A673 (cell line): ENCODE measurements at regions not wholly inside any gene's neighbourhood (a gene's known extent, or its start where the extent isn't known, plus 50 kb on each side); places are given as distances from the start of the nearest gene placed in this dataset.

Source experiments
- BruUV-seq: library from RNA; stranded (reverse); fragments of 400-500 nt; replicated peaks from 2 replicates; lab custom pipeline; 2021; lab: Mats Ljungman, UMichigan
- CTCF ChIA-PET: fragments of 300-600 bp; sonication (Branson Sonifier 250); formaldehyde crosslinking; loops from one replicate; lab custom pipeline; 2022; ENCODE audit warnings: antibody characterized with exemption; lab: Charles Lee
- POLR2A ChIA-PET: fragments of 300-600 bp; sonication (Branson Sonifier 250); formaldehyde crosslinking; loops from one replicate; lab custom pipeline; 2022; ENCODE audit warnings: antibody characterized with exemption; ENCODE audit not compliant: low non-redundant PET; lab: Charles Lee
- DNase-seq: peaks from one replicate; pipeline ENCODE4 v3.0.0-alpha.2; 2015; ENCODE audit warnings: low spot score
- H3K27ac ChIP-seq: fragments of 200-600 bp; sonication (generic); 2 replicates; pipeline ENCODE4 v1.5.1; 2016; ENCODE audit warnings: mixed run types, low read depth, mild to moderate bottlenecking, mixed read lengths, antibody characterized with exemption, low read length; ENCODE audit not compliant: poor library complexity, severe bottlenecking
- H3K27me3 ChIP-seq: fragments of 200-600 bp; sonication (generic); replicated peaks from 2 replicates; pipeline ENCODE4 v1.6.1; 2017; ENCODE audit warnings: mixed run types, low read depth, mild to moderate bottlenecking, mixed read lengths, antibody characterized with exemption, low read length; ENCODE audit not compliant: insufficient read depth, poor library complexity
- H3K36me3 ChIP-seq: fragments of 200-600 bp; sonication (generic); 2 replicates; pipeline ENCODE4 v1.6.1; 2016; ENCODE audit warnings: mixed run types, mild to moderate bottlenecking, mixed read lengths, antibody characterized with exemption, low read length; ENCODE audit not compliant: insufficient read depth, poor library complexity, severe bottlenecking
- H3K4me1 ChIP-seq: fragments of 200-600 bp; sonication (generic); 2 replicates; pipeline ENCODE4 v1.6.1; 2017; ENCODE audit warnings: mixed run types, mild to moderate bottlenecking, mixed read lengths, antibody characterized with exemption, low read length; ENCODE audit not compliant: insufficient read depth, poor library complexity, severe bottlenecking
- H3K4me3 ChIP-seq: fragments of 200-600 bp; sonication (generic); 2 replicates; pipeline ENCODE4 v1.5.1; 2016; ENCODE audit warnings: low read depth, mixed run types, mild to moderate bottlenecking, mixed read lengths, low read length; ENCODE audit not compliant: poor library complexity, severe bottlenecking
- H3K9me3 ChIP-seq: fragments of 200-600 bp; sonication (generic); 2 replicates; pipeline ENCODE4 v1.6.1; 2016; ENCODE audit warnings: mixed run types, low read depth, mild to moderate bottlenecking, mixed read lengths, antibody characterized with exemption, low read length; ENCODE audit not compliant: poor library complexity, severe bottlenecking
- EZH2 ChIP-seq: fragments of 200-600 bp; sonication (generic); IDR thresholded peaks from 2 replicates; pipeline ENCODE4 v1.6.1; 2017; ENCODE audit warnings: borderline replicate concordance, low read depth, mild to moderate bottlenecking, mixed read lengths, antibody characterized with exemption, low read length; ENCODE audit not compliant: poor library complexity, severe bottlenecking
- intact Hi-C: fragments of 100-400 bp; cut with micrococcal nuclease; formaldehyde crosslinking; loops from one replicate; pipeline ENCODE4 v1.10.0; 2022; ENCODE audit not compliant: unreplicated experiment
- TF ChIP-seq, protein P1 (sequence below): fragments of 300-800, 200-600 bp; sonication (generic); conservative IDR thresholded peaks from 2 replicates; pipeline ENCODE4 v1.5.1; 2017; ENCODE audit warnings: low read depth, mild to moderate bottlenecking, antibody characterized with exemption, low read length, moderate library complexity, mixed read lengths

DNA sequence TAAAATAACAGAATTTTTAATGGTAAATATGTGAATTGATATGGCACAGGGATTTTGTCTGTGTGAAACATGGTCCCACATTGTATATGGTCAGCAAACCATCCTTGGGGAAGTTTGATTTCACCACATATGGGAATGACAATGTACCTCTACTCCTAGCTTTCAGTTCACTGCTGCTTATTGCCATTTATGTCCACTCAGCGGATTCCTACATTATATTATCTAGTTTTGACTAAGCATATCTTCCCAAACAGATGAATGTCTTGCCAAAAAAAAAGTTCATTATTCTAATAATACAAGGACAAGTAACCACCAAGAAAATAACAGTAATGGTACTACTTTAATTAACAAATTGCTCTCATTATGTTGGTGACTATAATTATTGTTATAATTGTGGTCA is 1521.6 kb downstream of the MAT2B start:
- no peak for DNase-seq
- no TSS peak for BruUV-seq
- H3K27ac ChIP-seq, result no peak overlapping the region
- H3K9me3 ChIP-seq, result no peaks in the 10 kb centered on the region
- no peaks in the 10 kb centered on the region for H3K4me1 ChIP-seq
- H3K36me3 ChIP-seq, result no peaks in the 10 kb centered on the region
- TF ChIP-seq, protein P1, sequence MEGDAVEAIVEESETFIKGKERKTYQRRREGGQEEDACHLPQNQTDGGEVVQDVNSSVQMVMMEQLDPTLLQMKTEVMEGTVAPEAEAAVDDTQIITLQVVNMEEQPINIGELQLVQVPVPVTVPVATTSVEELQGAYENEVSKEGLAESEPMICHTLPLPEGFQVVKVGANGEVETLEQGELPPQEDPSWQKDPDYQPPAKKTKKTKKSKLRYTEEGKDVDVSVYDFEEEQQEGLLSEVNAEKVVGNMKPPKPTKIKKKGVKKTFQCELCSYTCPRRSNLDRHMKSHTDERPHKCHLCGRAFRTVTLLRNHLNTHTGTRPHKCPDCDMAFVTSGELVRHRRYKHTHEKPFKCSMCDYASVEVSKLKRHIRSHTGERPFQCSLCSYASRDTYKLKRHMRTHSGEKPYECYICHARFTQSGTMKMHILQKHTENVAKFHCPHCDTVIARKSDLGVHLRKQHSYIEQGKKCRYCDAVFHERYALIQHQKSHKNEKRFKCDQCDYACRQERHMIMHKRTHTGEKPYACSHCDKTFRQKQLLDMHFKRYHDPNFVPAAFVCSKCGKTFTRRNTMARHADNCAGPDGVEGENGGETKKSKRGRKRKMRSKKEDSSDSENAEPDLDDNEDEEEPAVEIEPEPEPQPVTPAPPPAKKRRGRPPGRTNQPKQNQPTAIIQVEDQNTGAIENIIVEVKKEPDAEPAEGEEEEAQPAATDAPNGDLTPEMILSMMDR, result no peak
- TF ChIP-seq EZH2, result no peak
- no peaks in the 10 kb centered on the region for H3K27me3 ChIP-seq
- intact Hi-C loops, result loop anchor here (5.0 kb wide), 1 partner anchor 180 kb away; no protein-coding TSS in a partner anchor
- ChIA-PET CTCF (no interaction called here), POLR2A (no interaction called here)
- H3K4me3 ChIP-seq, result no peak overlapping the region

DNA sequence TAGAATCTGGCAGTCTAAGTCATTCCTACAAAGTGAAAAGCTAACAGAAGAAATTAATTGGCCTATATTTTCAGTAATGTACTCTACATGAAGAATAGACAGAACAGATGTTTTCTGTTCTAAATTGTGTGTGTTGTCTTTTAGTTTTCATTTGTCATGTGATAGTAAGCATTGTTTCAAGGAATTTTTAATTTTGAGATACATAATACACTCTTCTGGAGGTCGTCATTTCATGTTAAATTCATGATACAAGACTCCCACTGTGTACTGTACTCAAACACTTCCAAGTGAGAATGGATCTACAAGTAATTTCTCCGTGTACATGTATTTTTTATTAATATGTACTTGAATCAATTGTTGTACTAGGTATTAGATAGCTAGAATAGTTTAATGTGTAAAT is 1522.9 kb downstream of the MAT2B start:
- no peak for TF ChIP-seq EZH2
- TF ChIP-seq, protein P1, result no peak
- Histone ChIP-seq H3K4me1 (no peaks in the 10 kb centered on the region), H3K4me3 (no peak overlapping the region), H3K27ac (no peak overlapping the region), H3K36me3 (no peaks in the 10 kb centered on the region), H3K27me3 (no peaks in the 10 kb centered on the region), H3K9me3 (no peaks in the 10 kb centered on the region)
- no peak for DNase-seq
- intact Hi-C loops, result loop anchor here (5.0 kb wide), 1 partner anchor 179 kb away; no protein-coding TSS in a partner anchor
- no TSS peak for BruUV-seq
- ChIA-PET CTCF (no interaction called here), POLR2A (no interaction called here)

- H3K27me3 ChIP-seq, result no peaks in the 10 kb centered on the region
- intact Hi-C loops, result loop anchor here (5.0 kb wide), 1 partner anchor 178 kb away; no protein-coding TSS in a partner anchor
- TF ChIP-seq, protein P1, result peak; percentile 40
- no peak for TF ChIP-seq EZH2
These were observed 1523.9 kb downstream of the MAT2B start for GRCh38 chr5:165029099-165029870.

More at GRCh38 chr5:165029099-165029870, 1523.9 kb downstream of the MAT2B start:
- no peaks in the 10 kb centered on the region for H3K36me3 ChIP-seq
- no peak overlapping the region for H3K27ac ChIP-seq
- DNase-seq, result peak; percentile 54
- CTCF ChIA-PET, result no interaction called here
- BruUV-seq, result no TSS peak
- H3K9me3 ChIP-seq, result no peaks in the 10 kb centered on the region
- H3K4me1 ChIP-seq, result no peaks in the 10 kb centered on the region
- POLR2A ChIA-PET, result no interaction called here
- H3K4me3 ChIP-seq, result no peak overlapping the region
